Left lung (tissue), 4 donors: ENCODE measurements at regions not wholly inside any gene's neighbourhood (a gene's known extent, or its start where the extent isn't known, plus 50 kb on each side); places are given as distances from the start of the nearest gene placed in this dataset.
"Not testable (repeated sequence)": the region's sequence is repeated elsewhere in the genome, so short reads cannot be mapped to it uniquely, and the experiment has no call there.

Experiments
- ATAC-seq: fragments of 200-7000 bp; cut with Tn5 transposase; one replicate; pipeline ENCODE4 v1.9.1; 2020; ENCODE audit warnings: moderate library complexity
- DNase-seq, 4 donors: peaks; one replicate each; pipeline ENCODE4 v3.0.0-alpha.2; 2013 to 2020
- H3K27ac ChIP-seq, 2 donors: fragments of 200-600 bp; sonication (generic) in 1 of 2; one replicate each; pipeline versions ENCODE4 v1.5.0 to v1.8.0; 2020 to 2021
- H3K27me3 ChIP-seq, 2 donors: fragments of 200-600 bp; sonication (generic) in 1 of 2; one replicate each; pipeline versions ENCODE4 v1.5.0 to v1.8.0; 2020 to 2021
- H3K36me3 ChIP-seq, 2 donors: fragments of 200-600 bp; sonication (generic) in 1 of 2; one replicate each; pipeline versions ENCODE4 v1.5.0 to v1.8.0; 2020 to 2021
- H3K4me1 ChIP-seq, 2 donors: fragments of 200-600 bp; one replicate each; pipeline ENCODE4 v1.8.0; 2021
- H3K4me3 ChIP-seq, 2 donors: fragments of 200-600 bp; sonication (generic) in 1 of 2; one replicate each; pipeline versions ENCODE4 v1.5.0 to v1.8.0; 2020 to 2021; ENCODE audit warnings: mild to moderate bottlenecking in 1 of 2
- H3K9me3 ChIP-seq, 2 donors: fragments of 200-600 bp; sonication (generic) in 1 of 2; one replicate each; pipeline versions ENCODE4 v1.5.0 to v1.8.0; 2020 to 2021
- intact Hi-C, 2 donors: fragments of 100-400 bp; cut with DNase I; formaldehyde crosslinking; loops; one replicate each; pipeline versions ENCODE4 v1.11.2 to v1.14.2; 2022
- TF ChIP-seq, protein P1 (sequence below), 2 donors: fragments of 200-600 bp; sonication (generic) in 1 of 2; IDR thresholded peaks; one replicate each; pipeline versions ENCODE4 v1.5.0 to v1.8.0; 2021; ENCODE audit warnings: antibody characterized with exemption in 2 of 2
- donor health status: DM: no; HTN: yes; CAD: no.
- donor health status: DM: no; HTN: no; CAD: no.

DNA sequence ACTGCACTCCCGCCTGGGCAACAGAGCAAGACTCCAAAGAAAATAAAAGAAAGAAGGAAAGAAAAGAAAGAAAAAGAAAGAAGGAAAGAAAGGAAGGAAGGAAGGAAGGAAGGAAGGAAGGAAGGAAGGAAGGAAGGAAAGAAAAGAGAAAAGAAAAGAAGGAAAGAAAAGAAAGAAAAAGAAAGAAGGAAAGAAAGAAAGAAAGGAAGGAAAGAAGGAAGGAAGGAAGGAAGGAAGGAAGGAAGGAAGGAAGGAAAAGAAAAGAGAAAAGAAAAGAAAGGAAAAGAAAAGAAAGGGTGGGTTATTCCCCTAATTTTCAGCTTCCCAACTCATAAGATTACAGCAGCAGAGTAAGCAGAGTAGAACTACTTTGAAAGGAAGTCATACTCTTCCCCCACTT, 64.4 kb downstream of the TMEM200C start:
- H3K4me3 ChIP-seq, intact Hi-C loops, H3K27me3 ChIP-seq, H3K27ac ChIP-seq, ATAC-seq, DNase-seq, H3K4me1 ChIP-seq, H3K9me3 ChIP-seq, H3K36me3 ChIP-seq: not testable (repeated sequence)

DNA sequence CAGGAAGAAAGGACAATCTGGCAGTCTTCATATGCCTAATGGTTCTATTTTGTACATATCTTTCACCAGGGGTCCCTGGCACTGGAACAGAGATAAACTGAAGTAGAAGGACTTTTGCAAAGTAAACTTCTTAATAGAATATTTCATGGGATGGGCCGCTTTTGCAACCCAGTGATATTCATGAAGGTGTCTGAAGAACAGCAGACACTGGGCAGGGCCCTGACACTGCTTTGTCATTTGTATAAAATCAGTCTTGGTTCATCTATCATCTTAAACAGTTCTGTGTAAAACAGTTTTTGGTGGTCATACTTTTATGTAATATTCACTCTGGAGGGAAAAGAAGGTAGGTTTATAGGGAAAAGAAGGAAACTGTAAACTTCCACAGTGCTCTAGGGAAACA, 66.4 kb downstream of the TMEM200C start:
- TF ChIP-seq, protein P1, sequence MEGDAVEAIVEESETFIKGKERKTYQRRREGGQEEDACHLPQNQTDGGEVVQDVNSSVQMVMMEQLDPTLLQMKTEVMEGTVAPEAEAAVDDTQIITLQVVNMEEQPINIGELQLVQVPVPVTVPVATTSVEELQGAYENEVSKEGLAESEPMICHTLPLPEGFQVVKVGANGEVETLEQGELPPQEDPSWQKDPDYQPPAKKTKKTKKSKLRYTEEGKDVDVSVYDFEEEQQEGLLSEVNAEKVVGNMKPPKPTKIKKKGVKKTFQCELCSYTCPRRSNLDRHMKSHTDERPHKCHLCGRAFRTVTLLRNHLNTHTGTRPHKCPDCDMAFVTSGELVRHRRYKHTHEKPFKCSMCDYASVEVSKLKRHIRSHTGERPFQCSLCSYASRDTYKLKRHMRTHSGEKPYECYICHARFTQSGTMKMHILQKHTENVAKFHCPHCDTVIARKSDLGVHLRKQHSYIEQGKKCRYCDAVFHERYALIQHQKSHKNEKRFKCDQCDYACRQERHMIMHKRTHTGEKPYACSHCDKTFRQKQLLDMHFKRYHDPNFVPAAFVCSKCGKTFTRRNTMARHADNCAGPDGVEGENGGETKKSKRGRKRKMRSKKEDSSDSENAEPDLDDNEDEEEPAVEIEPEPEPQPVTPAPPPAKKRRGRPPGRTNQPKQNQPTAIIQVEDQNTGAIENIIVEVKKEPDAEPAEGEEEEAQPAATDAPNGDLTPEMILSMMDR (IDR thresholded peaks at IDR 0.05), result no peak
- intact Hi-C loops, result no loop called here
- Histone ChIP-seq H3K4me3 (no peak overlapping the region), H3K9me3 (no peaks in the 10 kb centered on the region), H3K36me3 (no peaks in the 10 kb centered on the region), H3K27ac (no peak overlapping the region), H3K27me3 (no peaks in the 10 kb centered on the region), H3K4me1 (no peaks in the 10 kb centered on the region)
- ATAC-seq (no peak), DNase-seq (no peak)

DNA sequence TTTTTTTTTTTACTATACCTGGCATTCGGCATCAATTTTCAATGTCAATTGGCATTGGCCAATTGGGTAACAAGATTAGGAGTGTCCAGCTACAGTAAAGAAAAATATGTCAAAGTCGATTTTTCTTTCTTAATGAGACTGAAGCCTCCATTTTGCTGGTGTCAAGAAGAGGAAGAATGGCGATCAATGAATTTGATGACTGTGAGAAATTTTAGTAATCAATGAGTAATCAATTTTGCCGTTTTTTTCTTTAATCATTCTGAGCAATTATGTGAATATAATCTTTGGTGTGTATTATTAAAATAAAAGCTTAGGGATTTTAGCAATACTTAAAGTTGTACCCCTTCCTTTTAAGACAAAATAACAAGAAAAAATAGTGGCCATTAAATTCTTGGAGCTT, 69.7 kb downstream of the TMEM200C start:
- TF ChIP-seq, protein P1 (IDR thresholded peaks at IDR 0.05), result no peak
- no peaks in the 10 kb centered on the region for H3K36me3 ChIP-seq
- no peak overlapping the region for H3K4me3 ChIP-seq
- intact Hi-C loops, result no loop called here
- H3K27ac ChIP-seq, result no peak overlapping the region
- no peaks in the 10 kb centered on the region for H3K9me3 ChIP-seq
- no peak for ATAC-seq
- DNase-seq, result no peak
- no peaks in the 10 kb centered on the region for H3K4me1 ChIP-seq
- no peaks in the 10 kb centered on the region for H3K27me3 ChIP-seq

DNA sequence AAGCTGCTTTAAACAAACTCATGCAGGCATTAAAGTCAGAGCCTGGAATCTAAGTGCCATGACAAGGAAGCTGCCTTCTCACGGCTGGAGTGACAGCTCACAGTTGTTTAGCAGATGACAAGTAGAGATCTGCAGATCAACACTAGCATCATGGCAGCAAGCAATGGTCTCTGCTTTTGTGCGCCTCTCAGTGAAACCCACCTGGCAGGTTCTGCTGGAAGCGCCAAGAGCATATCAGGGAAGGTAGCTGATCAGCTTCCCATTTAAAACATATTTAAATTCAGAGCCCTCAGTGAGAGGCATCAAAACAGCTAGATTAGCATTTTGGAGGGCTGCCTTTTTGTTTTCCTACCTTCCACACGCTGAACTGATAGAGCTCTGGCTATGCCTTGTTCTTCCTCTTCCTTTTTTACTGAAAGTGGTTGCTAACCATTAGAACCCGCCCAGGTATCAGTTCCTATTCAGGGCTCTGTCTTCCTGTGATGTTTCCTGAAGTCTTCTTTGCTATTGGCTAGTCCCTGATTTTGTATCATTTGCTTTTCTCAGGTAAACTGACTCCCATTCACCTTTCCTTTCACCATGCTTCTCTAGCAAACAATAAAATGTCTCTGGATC, 70.8 kb downstream of the TMEM200C start:
- Histone ChIP-seq H3K36me3 (no peaks in the 10 kb centered on the region), H3K9me3 (no peaks in the 10 kb centered on the region), H3K27ac (no peak overlapping the region), H3K4me1 (no peaks in the 10 kb centered on the region), H3K4me3 (no peak overlapping the region), H3K27me3 (no peaks in the 10 kb centered on the region)
- ATAC-seq (no peak), DNase-seq (no peak)
- TF ChIP-seq, protein P1 (IDR thresholded peaks at IDR 0.05), result no peak
- intact Hi-C loops, result no loop called here

DNA sequence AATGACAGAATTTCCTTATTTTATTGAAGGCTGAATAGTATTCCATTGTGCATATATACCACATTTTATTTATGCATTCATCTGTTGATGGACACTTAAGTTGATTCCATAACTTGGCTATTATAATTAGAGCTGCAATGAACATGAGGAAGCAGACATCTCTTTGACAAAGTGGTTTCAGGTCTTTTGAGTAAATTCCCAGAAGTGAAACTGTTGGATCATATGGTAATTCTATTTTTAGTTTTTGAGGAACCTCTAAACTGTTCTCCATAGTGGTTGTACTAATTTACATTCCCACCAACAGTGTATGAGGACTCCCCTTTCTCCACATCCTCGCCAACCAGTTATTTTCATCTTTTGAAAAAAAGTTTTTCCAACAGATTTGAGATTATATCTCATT, 77.5 kb downstream of the TMEM200C start:
- H3K4me1 ChIP-seq, result peaks cover 0 to 3% of the 10 kb centered on the region in 2 donors
- intact Hi-C loops, result no loop called here
- H3K36me3 ChIP-seq, result no peaks in the 10 kb centered on the region
- H3K4me3 ChIP-seq, result no peak overlapping the region
- no peak for ATAC-seq
- H3K9me3 ChIP-seq, result no peaks in the 10 kb centered on the region
- no peak for DNase-seq
- no peak overlapping the region for H3K27ac ChIP-seq
- no peaks in the 10 kb centered on the region for H3K27me3 ChIP-seq
- TF ChIP-seq, protein P1 (IDR thresholded peaks at IDR 0.05), result no peak

DNA sequence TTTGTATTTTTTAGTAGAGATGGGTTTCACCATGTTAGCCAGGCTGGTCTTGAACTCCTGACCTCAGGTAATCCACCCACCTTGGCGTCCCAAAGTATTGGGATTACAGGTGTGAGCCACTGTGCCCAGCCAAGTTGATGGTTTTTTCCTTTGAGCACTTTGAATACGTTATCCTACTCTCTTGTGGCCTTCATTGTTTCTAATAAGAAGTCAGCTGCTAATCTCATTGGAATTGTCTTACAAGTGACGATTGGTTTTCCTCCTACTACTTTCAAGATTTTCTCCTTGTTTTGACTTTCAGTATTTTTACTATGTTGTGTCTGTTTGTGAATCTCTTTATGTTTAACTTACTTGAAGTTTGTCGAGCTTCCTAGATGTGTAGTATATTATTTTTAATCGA, 88.5 kb downstream of the TMEM200C start:
- no peak overlapping the region for H3K4me3 ChIP-seq
- peaks cover 0 to 28% of the 10 kb centered on the region in 2 donors for H3K9me3 ChIP-seq

More for the DNA sequence above, 88.5 kb downstream of the TMEM200C start:
- DNase-seq (no peak), ATAC-seq (no peak)
- Histone ChIP-seq H3K36me3 (no peaks in the 10 kb centered on the region), H3K27ac (no peak overlapping the region), H3K27me3 (no peaks in the 10 kb centered on the region), H3K4me1 (no peaks in the 10 kb centered on the region)
- intact Hi-C loops, result no loop called here
- TF ChIP-seq, protein P1 (IDR thresholded peaks at IDR 0.05), result no peak
